PC-3 (cell line): ENCODE measurements at regions not wholly inside any gene's neighbourhood (a gene's known extent, or its start where the extent isn't known, plus 50 kb on each side); places are given as distances from the start of the nearest gene placed in this dataset.

Experiments
- ATAC-seq: fragments of 200-7000 bp; cut with Tn5 transposase; 2 replicates; pipeline ENCODE4 v1.9.1; 2020; ENCODE audit warnings: mild to moderate bottlenecking, moderate library complexity
- BruUV-seq: library from RNA; stranded (reverse); fragments of 400-500 nt; replicated peaks from 2 replicates; lab custom pipeline; 2021; lab: Mats Ljungman, UMichigan
- CTCF ChIA-PET: fragments of 300-600 bp; sonication (Branson Sonifier 250); formaldehyde crosslinking; loops from one replicate; lab custom pipeline; 2022; ENCODE audit warnings: antibody characterized with exemption; lab: Charles Lee
- POLR2A ChIA-PET: fragments of 300-600 bp; sonication (Branson Sonifier 250); formaldehyde crosslinking; loops from one replicate; lab custom pipeline; 2022; ENCODE audit warnings: antibody characterized with exemption; ENCODE audit not compliant: unreplicated experiment; lab: Charles Lee
- DNase-seq: peaks from one replicate; pipeline ENCODE4 v3.0.0-alpha.2; 2015
- H2AFZ ChIP-seq: fragments of 300-600 bp; sonication (generic); 2 replicates; pipeline ENCODE4 v1.6.0; 2016; ENCODE audit warnings: antibody characterized with exemption, low read length
- H3F3A ChIP-seq: fragments of 300-600 bp; sonication (generic); one replicate; pipeline ENCODE4 v1.6.0; 2017; ENCODE audit warnings: antibody characterized with exemption, low read length, control low read depth, mild to moderate bottlenecking; ENCODE audit not compliant: unreplicated experiment
- H3K27ac ChIP-seq: fragments of 300-600 bp; sonication (generic); 2 replicates; pipeline ENCODE4 v1.5.1; 2016; ENCODE audit warnings: mild to moderate bottlenecking, low read length
- H3K27me3 ChIP-seq: fragments of 300-600 bp; sonication (generic); 2 replicates; pipeline ENCODE4 v1.6.1; 2016; ENCODE audit warnings: low read length, mixed read lengths
- H3K36me3 ChIP-seq: fragments of 300-600 bp; sonication (generic); 2 replicates; pipeline ENCODE4 v1.6.1; 2016; ENCODE audit warnings: low read depth, mixed run types, low read length, mixed read lengths
- H3K4me1 ChIP-seq: fragments of 300-600 bp; sonication (generic); 2 replicates; pipeline ENCODE4 v1.5.1; 2016; ENCODE audit warnings: low read length; ENCODE audit not compliant: insufficient read depth
- H3K4me2 ChIP-seq: fragments of 300-600 bp; sonication (generic); 2 replicates; pipeline ENCODE4 v1.6.0; 2016; ENCODE audit warnings: low read length
- H3K4me3 ChIP-seq: fragments of 300-600 bp; sonication (generic); 2 replicates; pipeline ENCODE4 v1.5.1; 2016; ENCODE audit warnings: mild to moderate bottlenecking, low read length, mixed read lengths
- H3K79me2 ChIP-seq: fragments of 300-600 bp; sonication (generic); 2 replicates; pipeline ENCODE4 v1.6.1; 2017; ENCODE audit warnings: low read length, mixed read lengths
- H3K9ac ChIP-seq: fragments of 300-600 bp; sonication (generic); 2 replicates; pipeline ENCODE4 v1.6.0; 2016; ENCODE audit warnings: mild to moderate bottlenecking, low read length
- H3K9me2 ChIP-seq: fragments of 300-600 bp; sonication (generic); replicated peaks from 2 replicates; pipeline ENCODE4 v1.6.1; 2016; ENCODE audit warnings: mixed run types, low read length, mixed read lengths
- H3K9me3 ChIP-seq: fragments of 300-600 bp; sonication (generic); 2 replicates; pipeline ENCODE4 v1.6.1; 2016; ENCODE audit warnings: low read length, mixed read lengths
- H4K20me1 ChIP-seq: fragments of 300-600 bp; sonication (generic); 2 replicates; pipeline ENCODE4 v1.6.1; 2016; ENCODE audit warnings: low read length, mixed read lengths
- EZH2 ChIP-seq: fragments of 300-600 bp; sonication (generic); IDR thresholded peaks from one replicate; pipeline ENCODE4 v1.6.1; 2017; ENCODE audit warnings: antibody characterized with exemption, mild to moderate bottlenecking, low read length; ENCODE audit not compliant: unreplicated experiment
- EZH2phosphoT487 ChIP-seq: fragments of 300-600 bp; sonication (generic); IDR thresholded peaks from 2 replicates; pipeline ENCODE4 v1.6.1; 2018; ENCODE audit warnings: mild to moderate bottlenecking, antibody characterized with exemption, low read length, borderline replicate concordance
- intact Hi-C: fragments of 100-400 bp; cut with micrococcal nuclease; formaldehyde crosslinking; loops from 2 replicates; pipeline ENCODE4 v1.9.0; 2023
- TF ChIP-seq, protein P1 (sequence below): fragments of 300-600 bp; sonication (generic); conservative IDR thresholded peaks from 2 replicates; pipeline ENCODE4 v1.5.1; 2017; ENCODE audit warnings: antibody characterized with exemption, low read depth, mild to moderate bottlenecking, low read length

DNA sequence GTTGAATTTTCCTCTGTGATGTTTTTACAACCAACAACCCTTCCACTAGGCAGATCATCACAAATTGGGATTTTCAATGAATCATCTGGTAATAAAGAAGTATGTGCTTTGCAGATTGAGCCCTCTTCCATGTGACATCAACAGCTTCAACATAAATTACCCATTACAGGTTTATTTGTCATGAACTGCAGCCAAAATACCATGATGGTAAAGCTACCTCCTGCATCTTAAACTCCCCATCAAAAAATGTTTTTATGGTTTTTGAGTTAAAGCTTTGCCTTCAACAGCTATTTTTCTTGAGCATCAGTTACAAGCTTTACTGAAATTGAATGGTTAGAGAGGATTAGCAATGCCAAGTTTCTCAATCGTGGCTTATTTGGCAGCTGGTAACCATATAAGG is 211.4 kb upstream of the TUSC1 start:
- Histone ChIP-seq H3K9ac (no peak overlapping the region), H3K4me2 (no peak overlapping the region), H3K27me3 (no peaks in the 10 kb centered on the region), H3K79me2 (no peaks in the 10 kb centered on the region), H3K9me2 (no peaks in the 10 kb centered on the region), H3F3A (no peaks in the 10 kb centered on the region), H3K27ac (no peak overlapping the region), H3K4me1 (no peaks in the 10 kb centered on the region), H2AFZ (no peak overlapping the region), H4K20me1 (no peaks in the 10 kb centered on the region), H3K4me3 (no peak overlapping the region), H3K9me3 (no peaks in the 10 kb centered on the region), H3K36me3 (no peaks in the 10 kb centered on the region)
- POLR2A ChIA-PET, result no interaction called here
- DNase-seq, result no peak
- intact Hi-C loops, result no loop called here
- CTCF ChIA-PET, result no interaction called here
- no peak for ATAC-seq
- BruUV-seq, result no TSS peak
- no peak for TF ChIP-seq EZH2
- TF ChIP-seq, protein P1, sequence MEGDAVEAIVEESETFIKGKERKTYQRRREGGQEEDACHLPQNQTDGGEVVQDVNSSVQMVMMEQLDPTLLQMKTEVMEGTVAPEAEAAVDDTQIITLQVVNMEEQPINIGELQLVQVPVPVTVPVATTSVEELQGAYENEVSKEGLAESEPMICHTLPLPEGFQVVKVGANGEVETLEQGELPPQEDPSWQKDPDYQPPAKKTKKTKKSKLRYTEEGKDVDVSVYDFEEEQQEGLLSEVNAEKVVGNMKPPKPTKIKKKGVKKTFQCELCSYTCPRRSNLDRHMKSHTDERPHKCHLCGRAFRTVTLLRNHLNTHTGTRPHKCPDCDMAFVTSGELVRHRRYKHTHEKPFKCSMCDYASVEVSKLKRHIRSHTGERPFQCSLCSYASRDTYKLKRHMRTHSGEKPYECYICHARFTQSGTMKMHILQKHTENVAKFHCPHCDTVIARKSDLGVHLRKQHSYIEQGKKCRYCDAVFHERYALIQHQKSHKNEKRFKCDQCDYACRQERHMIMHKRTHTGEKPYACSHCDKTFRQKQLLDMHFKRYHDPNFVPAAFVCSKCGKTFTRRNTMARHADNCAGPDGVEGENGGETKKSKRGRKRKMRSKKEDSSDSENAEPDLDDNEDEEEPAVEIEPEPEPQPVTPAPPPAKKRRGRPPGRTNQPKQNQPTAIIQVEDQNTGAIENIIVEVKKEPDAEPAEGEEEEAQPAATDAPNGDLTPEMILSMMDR, result no peak
- no peak for TF ChIP-seq EZH2phosphoT487

DNA sequence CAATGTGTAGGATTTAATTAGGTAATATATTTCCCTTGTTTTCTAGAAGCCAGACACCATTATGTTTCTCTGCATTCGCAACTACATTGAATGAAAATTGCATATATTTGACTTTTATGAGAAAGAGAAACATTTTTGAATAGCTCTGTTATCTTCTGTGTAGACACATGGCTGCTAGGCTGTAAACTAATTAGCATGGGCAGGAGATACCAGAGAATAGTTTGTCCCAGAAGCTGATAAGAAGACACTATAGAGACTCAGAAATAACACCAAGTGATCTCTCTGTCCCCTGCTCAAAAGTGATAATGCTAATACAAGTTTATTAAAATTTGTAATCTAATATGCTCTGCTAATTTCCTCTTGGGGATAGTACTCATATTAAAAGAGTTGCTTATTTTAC is 198.0 kb upstream of the TUSC1 start:
- no peaks in the 10 kb centered on the region for H3K27me3 ChIP-seq
- POLR2A ChIA-PET, result no interaction called here
- no TSS peak for BruUV-seq
- CTCF ChIA-PET, result no interaction called here
- H3K36me3 ChIP-seq, result no peaks in the 10 kb centered on the region
- H3K79me2 ChIP-seq, result no peaks in the 10 kb centered on the region
- no peaks in the 10 kb centered on the region for H3K9me3 ChIP-seq
- no peak overlapping the region for H3K4me2 ChIP-seq
- H3K4me3 ChIP-seq, result no peak overlapping the region
- ATAC-seq, result no peak
- no peaks in the 10 kb centered on the region for H4K20me1 ChIP-seq
- H3K27ac ChIP-seq, result no peak overlapping the region
- H3F3A ChIP-seq, result no peaks in the 10 kb centered on the region
- DNase-seq, result no peak
- TF ChIP-seq EZH2, result no peak
- TF ChIP-seq, protein P1, result no peak
- TF ChIP-seq EZH2phosphoT487, result no peak
- H3K9me2 ChIP-seq, result no peaks in the 10 kb centered on the region
- intact Hi-C loops, result no loop called here
- H3K9ac ChIP-seq, result no peak overlapping the region
- no peak overlapping the region for H2AFZ ChIP-seq
- no peaks in the 10 kb centered on the region for H3K4me1 ChIP-seq

DNA sequence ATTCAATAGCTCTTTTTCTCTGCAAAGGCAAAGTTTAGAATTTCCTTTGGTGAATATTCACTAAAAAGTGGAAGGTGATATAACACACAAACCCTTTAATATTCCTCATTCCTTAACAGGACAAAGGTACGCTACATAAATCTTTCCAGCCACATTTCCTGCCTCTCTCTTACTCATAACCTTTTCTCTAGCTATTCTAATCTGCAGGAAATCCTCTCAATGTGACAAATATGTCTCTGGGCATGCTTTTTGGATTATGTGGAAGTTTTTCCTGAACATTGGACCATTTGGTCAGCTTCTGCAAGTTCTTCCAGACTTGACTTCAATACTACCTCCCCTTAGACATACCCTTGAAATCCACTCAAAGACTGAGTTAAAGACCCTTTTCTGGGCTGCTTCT is 186.3 kb upstream of the TUSC1 start:
- intact Hi-C loops, result no loop called here
- ATAC-seq, result no peak
- CTCF ChIA-PET, result no interaction called here

More for the DNA sequence above, 186.3 kb upstream of the TUSC1 start:
- Histone ChIP-seq H3K4me1 (no peaks in the 10 kb centered on the region), H3K4me3 (no peak overlapping the region), H2AFZ (no peak overlapping the region), H3K27ac (no peak overlapping the region), H4K20me1 (no peaks in the 10 kb centered on the region), H3K9me2 (no peaks in the 10 kb centered on the region), H3K36me3 (no peaks in the 10 kb centered on the region), H3F3A (no peaks in the 10 kb centered on the region), H3K27me3 (no peaks in the 10 kb centered on the region), H3K4me2 (no peak overlapping the region), H3K9me3 (no peaks in the 10 kb centered on the region), H3K9ac (no peak overlapping the region), H3K79me2 (no peaks in the 10 kb centered on the region)
- POLR2A ChIA-PET, result no interaction called here
- TF ChIP-seq, protein P1, result no peak
- no peak for TF ChIP-seq EZH2phosphoT487
- TF ChIP-seq EZH2, result no peak
- BruUV-seq, result no TSS peak
- DNase-seq, result no peak
